ENCODE measurements at regions not wholly inside any gene's neighbourhood (a gene's known extent, or its start where the extent isn't known, plus 50 kb on each side); places are given as distances from the start of the nearest gene placed in this dataset.

- DNase-seq (ENCODE audit: low read depth), result no peak
Observed at GRCh38 chr14:80378084-80378690, 166.9 kb upstream of the DIO2 start.

DNA sequence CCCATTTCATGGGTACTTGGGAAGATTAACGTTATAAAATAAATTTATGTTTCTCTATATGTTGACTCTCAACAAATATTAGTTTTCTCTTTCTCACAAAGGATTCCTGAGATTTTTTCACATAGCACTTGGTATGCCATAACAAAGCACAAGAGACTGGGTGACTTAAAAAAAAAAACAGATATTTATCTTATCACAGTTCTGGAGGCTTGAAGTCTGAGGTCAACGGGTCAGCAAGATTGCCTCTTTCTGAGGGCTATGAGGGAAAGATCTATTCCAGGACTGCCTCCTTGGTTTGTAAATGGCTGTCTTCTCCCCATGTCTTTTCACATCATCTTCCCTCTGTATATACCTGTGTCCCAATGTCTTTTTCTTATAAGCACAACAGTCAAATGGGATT lies 153.5 kb upstream of the DIO2 start:
- DNase-seq (ENCODE audit: low read depth), result no peak

DNA sequence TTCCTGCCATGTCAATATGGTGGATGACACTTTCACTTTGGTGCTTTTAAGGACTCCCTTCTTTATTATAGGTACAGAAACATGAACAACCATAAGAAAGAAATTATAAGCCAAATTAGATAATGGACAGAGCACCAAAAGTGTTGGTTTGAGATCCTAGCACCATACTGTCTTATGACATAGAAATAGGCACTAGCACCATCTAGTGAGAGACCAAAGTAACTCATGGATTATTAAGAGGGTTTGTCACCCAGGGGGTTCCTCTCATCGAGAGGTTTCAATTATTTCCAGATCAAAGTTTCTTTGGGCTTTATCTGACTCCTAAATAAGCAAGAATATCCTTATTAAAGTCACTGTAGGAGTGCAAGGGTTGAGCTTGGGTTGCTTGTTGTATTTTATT lies 153.0 kb upstream of the DIO2 start:
- DNase-seq (ENCODE audit: low read depth), result no peak

- DNase-seq (ENCODE audit: low read depth), result no peak
Observed at GRCh38 chr14:80358112-80358511, 146.8 kb upstream of the DIO2 start.

- DNase-seq (ENCODE audit: low read depth), result peak; percentile 12
Observed at GRCh38 chr14:80356413-80356812, 145.1 kb upstream of the DIO2 start.

DNA sequence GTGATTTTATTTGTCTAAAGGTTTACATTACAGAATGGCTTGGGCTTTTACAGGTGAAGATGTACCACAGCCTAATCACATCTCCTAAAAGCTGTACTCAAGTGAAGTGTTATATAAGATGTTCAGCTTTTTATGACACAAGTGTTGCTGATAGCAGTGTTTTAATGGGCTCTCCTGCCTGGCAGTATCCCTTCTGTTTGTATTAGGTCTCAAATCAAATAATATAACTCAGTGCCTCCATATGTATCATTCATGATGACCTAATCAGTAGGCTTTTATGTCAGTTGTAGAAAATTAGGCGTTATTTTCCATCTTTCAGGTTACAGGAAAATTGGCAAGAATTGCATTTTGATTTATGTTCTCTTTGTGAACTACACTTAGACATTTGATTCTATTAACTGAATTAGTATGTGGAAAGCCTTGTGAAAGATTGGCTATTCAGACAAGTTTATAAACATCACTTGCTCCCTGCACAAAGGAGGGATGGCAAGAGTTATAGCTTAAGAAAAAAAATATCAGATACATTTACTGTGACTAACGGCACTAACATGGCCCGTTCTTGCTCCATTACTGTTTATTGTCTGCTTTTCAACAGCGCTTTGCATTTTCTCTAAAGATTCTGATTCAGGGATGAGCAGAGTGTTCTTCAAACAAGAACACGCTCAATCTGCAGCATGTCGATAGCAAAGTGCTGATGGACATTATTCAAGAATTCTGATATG lies 143.7 kb upstream of the DIO2 start:
- no peak for DNase-seq (ENCODE audit: low read depth)

GRCh38 chr14:80352471-80352870 lies 141.2 kb upstream of the DIO2 start:
- no peak for DNase-seq (ENCODE audit: low read depth)

DNA sequence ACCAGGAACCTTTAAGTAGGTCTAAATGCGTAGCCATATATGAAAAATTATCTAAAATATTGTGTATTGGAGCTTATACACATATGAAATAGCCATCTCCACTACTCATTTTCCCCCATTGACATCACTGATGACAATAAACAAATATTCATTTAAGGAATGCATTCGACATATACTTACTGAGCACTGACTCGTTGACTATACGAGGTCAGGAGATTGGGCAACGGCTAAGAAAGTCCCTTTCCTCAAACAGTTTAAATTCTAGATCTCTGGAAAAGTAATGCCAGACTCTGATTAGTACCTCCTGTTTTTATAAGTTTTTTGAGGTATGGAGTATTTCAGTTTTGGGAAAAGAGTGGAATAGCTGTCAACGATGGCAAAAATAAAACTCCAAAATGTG lies 139.4 kb upstream of the DIO2 start:
- no peak for DNase-seq (ENCODE audit: low read depth)

- DNase-seq (ENCODE audit: low read depth), result no peak
Observed at GRCh38 chr14:80346395-80346794, 135.1 kb upstream of the DIO2 start.

GRCh38 chr14:80344208-80344607 lies 132.9 kb upstream of the DIO2 start:
- DNase-seq (ENCODE audit: low read depth), result no peak

DNA sequence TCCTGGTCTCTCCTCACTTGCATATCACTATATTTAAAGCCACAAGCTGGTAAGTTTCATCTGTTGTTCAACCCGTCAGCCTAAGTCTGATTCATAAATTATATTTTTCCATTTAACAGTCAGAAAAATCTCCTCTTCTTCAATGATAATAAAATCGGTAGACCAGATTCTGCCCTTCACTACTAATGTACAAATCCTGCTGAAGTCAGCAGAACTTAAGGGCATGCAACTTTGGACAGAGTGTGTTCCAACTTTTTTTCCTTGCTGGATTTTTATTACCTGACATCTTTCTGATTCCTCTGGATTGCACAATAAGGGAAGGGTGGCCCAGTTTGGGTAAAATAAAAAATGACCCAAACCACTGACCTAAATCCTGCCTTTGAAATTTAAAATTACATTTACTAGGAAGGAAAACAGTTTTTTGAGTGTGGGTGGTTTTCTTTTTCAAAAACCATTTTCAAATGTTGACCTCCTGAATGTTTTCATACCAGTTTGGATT lies 125.4 kb upstream of the DIO2 start:
- DNase-seq (ENCODE audit: low read depth), result no peak

- DNase-seq (ENCODE audit: low read depth), result no peak
Observed at GRCh38 chr14:80325688-80326087, 114.4 kb upstream of the DIO2 start.

- no peak for DNase-seq (ENCODE audit: low read depth)
Observed at GRCh38 chr14:80325112-80325511, 113.8 kb upstream of the DIO2 start.

- no peak for DNase-seq (ENCODE audit: low read depth)
Observed at GRCh38 chr14:80324649-80325048, 113.3 kb upstream of the DIO2 start.

DNA sequence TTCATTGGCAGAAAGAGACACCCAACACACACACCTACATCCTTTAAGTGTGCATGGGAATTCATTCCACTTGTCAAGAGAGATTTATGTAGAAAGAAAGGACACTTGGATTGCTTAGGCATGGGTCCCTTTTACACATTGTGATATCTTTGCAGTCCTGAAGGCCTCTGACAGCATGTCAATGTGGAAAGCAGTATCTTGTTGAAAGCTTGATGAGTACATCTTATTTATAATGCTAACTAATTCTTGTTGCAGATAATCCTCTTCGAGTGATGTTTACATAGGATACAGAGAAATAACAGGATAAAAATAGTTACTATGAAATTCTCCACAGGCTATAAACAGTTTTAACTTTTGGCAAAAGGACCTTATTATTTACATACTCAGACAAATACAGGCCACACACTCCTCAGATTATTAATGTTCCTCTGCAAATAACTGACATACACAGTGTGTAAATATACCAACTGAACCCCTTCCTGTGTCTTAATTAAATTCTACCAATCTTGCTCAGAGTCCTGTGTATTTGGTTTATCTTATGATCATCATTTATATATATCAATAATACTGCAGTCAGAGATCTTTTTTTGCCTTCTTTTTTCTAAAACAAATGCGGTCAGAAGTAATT lies 111.8 kb upstream of the DIO2 start:
- no peak for DNase-seq (ENCODE audit: low read depth)

DNA sequence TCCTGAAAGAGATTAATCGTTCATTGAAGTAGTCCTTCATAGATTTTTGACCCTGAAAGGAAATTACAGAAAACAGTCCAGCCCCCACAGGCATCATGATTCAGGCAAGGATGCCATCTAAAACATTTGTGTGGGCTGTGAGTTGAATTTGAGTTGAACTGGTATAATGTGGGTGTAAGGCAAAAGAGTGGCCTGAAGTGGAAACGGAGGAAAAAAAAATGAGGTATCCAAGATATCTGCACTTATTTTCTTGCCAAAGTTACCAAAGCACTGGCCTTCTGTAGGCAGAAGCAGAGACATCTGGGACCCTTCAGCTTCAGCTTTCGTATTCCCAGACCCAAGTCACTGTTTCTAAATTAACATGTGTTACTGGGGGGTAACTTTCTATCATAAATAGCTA lies 105.1 kb upstream of the DIO2 start:
- no peak for DNase-seq (ENCODE audit: low read depth)

DNA sequence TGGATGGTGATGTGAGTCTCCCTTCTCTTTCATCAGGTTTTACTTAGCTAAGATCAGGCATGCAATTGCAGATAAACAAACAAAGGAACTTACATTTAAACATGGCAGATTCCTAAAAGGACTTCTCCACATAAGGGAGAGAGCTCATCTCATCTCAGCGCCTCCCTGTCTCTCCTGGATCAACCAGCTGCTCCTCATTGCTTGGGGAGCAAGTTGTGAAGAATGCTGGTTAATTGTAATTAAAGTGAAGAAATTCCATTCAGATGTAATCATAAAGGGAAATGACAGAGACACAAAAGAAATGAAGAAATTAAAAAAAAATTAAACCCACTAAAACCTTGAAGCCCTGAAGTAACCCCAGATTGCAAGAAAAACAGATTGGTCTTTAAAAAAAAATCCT lies 104.4 kb upstream of the DIO2 start:
- DNase-seq (ENCODE audit: low read depth), result no peak

DNA sequence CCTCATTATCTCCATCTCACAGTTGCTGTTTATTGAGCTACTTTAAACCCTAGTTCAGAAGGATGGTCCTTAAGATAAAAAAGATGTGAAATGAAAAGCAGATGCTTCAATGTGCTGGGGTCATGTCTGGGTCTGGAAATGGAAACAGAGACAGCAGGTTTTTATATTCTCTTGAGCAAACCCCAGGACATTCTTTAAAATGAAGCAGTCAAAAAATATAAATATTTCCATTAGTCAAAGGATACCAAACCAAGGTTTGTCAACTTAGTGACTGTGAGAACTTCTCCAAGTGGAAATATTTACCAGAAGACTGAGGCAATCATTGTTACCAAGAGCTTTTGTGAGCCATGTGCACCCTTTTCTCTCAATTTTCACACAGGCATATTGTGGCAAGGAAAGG lies 102.5 kb upstream of the DIO2 start:
- no peak for DNase-seq (ENCODE audit: low read depth)

GRCh38 chr14:80310938-80311750 lies 99.8 kb upstream of the DIO2 start:
- DNase-seq (ENCODE audit: low read depth), result peak; percentile 21

DNA sequence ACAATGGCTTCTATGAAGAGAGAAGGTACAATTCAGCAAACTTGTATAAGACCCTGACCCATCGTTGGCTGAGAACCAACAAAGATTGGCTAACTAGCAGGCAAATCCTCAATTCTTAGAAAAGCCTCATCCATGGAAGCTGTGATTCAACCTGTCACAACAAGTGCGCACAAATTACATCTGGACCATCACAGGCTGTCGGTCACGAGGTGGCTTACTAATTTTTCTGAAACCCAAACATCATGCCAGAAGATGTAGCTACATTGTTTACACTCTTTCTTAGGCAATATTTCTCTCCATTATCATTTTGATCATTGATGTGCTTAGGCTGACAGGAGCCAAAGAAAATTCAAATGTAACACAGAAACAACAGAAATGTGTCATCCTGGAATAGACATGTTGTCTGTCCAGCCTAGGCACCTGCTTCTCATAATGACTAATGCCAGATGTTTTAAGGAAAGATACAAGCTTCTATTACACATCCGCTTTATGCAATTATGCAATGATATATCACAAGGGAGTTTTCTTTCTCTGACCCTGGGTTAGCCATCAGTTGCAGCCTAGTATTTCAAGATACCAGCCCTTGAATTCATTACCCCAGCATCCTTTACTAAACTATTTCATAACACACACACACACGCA lies 92.9 kb upstream of the DIO2 start:
- DNase-seq (ENCODE audit: low read depth), result no peak

DNA sequence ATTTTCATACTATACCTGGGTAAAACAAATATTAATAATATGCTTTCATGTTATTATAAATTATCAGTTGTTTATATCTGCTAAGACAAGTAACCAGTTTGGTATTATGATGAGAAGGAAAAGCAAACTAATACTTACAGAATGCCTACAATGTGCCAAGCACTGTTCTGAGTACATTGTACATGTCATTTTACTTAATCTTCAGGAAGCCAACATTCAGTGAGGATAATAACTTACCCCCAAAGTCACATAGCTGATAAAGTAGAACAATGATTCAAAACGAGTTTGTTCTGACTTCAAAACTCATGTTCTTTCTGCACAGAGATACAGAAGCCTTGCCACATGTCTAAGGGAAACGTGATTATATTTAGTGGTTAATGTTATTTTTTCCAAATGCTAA lies 89.0 kb upstream of the DIO2 start:
- no peak for DNase-seq (ENCODE audit: low read depth)

- no peak for DNase-seq (ENCODE audit: low read depth)
Observed at GRCh38 chr14:80298491-80299017, 87.2 kb upstream of the DIO2 start.

Measured in Daoy (cell line).